Stimulated activated CD4-positive, alpha-beta T cell treated with anti-CD3 and anti-CD28 coated beads, Interleukin-4, amount 100 ng/mL, for 1 hour (primary cell): ENCODE measurements at regions not wholly inside any gene's neighbourhood (a gene's known extent, or its start where the extent isn't known, plus 50 kb on each side); places are given as distances from the start of the nearest gene placed in this dataset.
"Not testable (repeated sequence)": the region's sequence is repeated elsewhere in the genome, so short reads cannot be mapped to it uniquely, and the experiment has no call there.

Experiments used
- DNase-seq: peaks from one replicate; pipeline ENCODE4 v3.0.0-alpha.2; 2020

GRCh38 chr16:6709736-6710135, 622.9 kb upstream of the RBFOX1 start:
- no peak for DNase-seq

- no peak for DNase-seq
Observed at GRCh38 chr16:6708576-6709215, 623.9 kb upstream of the RBFOX1 start.

GRCh38 chr16:6704306-6704930, 628.2 kb upstream of the RBFOX1 start:
- no peak for DNase-seq

GRCh38 chr16:6701096-6701495, 631.5 kb upstream of the RBFOX1 start:
- no peak for DNase-seq

GRCh38 chr16:6698548-6698947, 634.1 kb upstream of the RBFOX1 start:
- DNase-seq: no peak

GRCh38 chr16:6695666-6696065, 637.0 kb upstream of the RBFOX1 start:
- no peak for DNase-seq

GRCh38 chr16:6694636-6695035, 638.0 kb upstream of the RBFOX1 start:
- DNase-seq: no peak

GRCh38 chr16:6693418-6693817, 639.2 kb upstream of the RBFOX1 start:
- DNase-seq: not testable (repeated sequence)

GRCh38 chr16:6692874-6693273, 639.8 kb upstream of the RBFOX1 start:
- no peak for DNase-seq

- no peak for DNase-seq
Observed at GRCh38 chr16:6690741-6691140, 641.9 kb upstream of the RBFOX1 start.

- DNase-seq: no peak
Observed at GRCh38 chr16:6689643-6690042, 643.0 kb upstream of the RBFOX1 start.

- no peak for DNase-seq
Observed at GRCh38 chr16:6687593-6687992, 645.1 kb upstream of the RBFOX1 start.

- DNase-seq: no peak
Observed at GRCh38 chr16:6684076-6684673, 648.5 kb upstream of the RBFOX1 start.

- peak; percentile 4 for DNase-seq
Observed at GRCh38 chr16:6682142-6682811, 650.4 kb upstream of the RBFOX1 start.

- no peak for DNase-seq
Observed at GRCh38 chr16:6678586-6678985, 654.1 kb upstream of the RBFOX1 start.

GRCh38 chr16:6674071-6674470, 658.6 kb upstream of the RBFOX1 start:
- DNase-seq: no peak

- DNase-seq: no peak
Observed at GRCh38 chr16:6672507-6672906, 660.1 kb upstream of the RBFOX1 start.

GRCh38 chr16:6667393-6667792, 665.3 kb upstream of the RBFOX1 start:
- no peak for DNase-seq

- DNase-seq: no peak
Observed at GRCh38 chr16:6665126-6665525, 667.5 kb upstream of the RBFOX1 start.

GRCh38 chr16:6663668-6664067, 669.0 kb upstream of the RBFOX1 start:
- no peak for DNase-seq

- no peak for DNase-seq
Observed at GRCh38 chr16:6656760-6657159, 675.9 kb upstream of the RBFOX1 start.

GRCh38 chr16:6646891-6647290, 685.8 kb upstream of the RBFOX1 start:
- no peak for DNase-seq

GRCh38 chr16:6645768-6646568, 686.7 kb upstream of the RBFOX1 start:
- no peak for DNase-seq
